ENCODE measurements at regions not wholly inside any gene's neighbourhood (a gene's known extent, or its start where the extent isn't known, plus 50 kb on each side); places are given as distances from the start of the nearest gene placed in this dataset.

DNA sequence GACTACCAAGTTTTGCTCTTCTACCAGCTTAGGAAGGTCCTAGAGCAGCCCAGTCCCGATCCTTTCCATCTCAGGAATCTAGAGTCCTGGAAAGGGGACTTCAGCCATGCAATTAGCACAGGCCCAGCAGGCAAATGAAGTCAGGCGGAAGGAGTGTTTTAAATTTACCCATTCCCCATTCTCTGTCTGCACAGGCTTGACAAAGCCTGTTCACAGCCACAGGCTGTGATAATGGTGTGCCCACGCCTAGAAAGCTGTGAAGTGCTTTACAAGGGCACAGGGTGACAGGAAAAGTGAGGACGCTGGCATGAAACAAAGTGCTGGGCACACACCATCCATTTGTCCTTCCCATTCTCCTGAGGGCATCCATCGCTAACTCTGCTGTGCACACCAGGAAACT is 79.0 kb downstream of the PITPNM2 start:
- no peaks in the 10 kb centered on the region for H3K27me3 Mint-ChIP-seq (ENCODE audit: low read depth)

DNA sequence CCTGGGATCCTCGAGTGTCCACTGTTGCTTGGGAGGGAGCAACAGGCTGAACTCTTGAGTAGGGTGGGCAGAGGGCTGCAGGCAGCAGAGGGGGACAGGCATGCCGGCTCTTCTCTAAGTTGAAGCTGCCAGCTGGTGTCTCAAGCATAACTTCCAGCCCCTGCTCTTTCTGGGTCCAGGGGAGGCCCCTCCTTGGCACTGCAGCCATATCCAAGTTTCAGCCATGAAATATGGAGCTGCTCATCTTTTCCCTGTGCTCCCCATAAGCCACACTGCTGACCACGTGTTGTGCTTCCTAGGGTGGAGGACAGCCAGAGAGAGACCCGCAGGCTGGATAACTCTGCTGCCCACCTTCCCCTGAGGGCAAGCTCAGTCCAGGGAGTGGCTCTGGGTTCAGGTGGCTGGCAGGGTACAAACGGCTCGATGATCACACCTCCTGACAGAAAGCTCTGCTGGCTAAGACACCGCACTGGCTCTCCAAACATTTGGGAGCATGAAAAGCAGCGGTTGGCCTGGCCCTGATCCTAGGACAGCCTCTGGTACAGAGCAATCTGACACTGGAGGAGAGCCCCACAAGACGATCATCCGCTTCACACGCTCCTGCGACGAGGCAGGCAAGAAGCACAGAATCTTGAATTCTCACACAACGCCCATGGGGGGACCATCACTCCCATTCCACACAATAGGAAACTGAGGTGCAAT is 79.6 kb downstream of the PITPNM2 start:
- Mint-ChIP-seq H3K27ac (no peak overlapping the region), H3K36me3 (ENCODE audit: low read depth) (no peaks in the 10 kb centered on the region), H3K27me3 (ENCODE audit: low read depth) (no peaks in the 10 kb centered on the region), H3K9me3 (no peaks in the 10 kb centered on the region), H3K4me1 (ENCODE audit: low read depth) (peaks cover 24% of the 10 kb centered on the region), H3K4me3 (no peak overlapping the region)
- DNase-seq (ENCODE audit: low spot score) = no peak

More for the DNA sequence above, 79.0 kb downstream of the PITPNM2 start:
- H3K9me3 Mint-ChIP-seq = no peaks in the 10 kb centered on the region
- no peak for DNase-seq (ENCODE audit: low spot score)
- no peak overlapping the region for H3K4me3 Mint-ChIP-seq
- no peaks in the 10 kb centered on the region for H3K36me3 Mint-ChIP-seq (ENCODE audit: low read depth)
- peaks cover 30% of the 10 kb centered on the region for H3K4me1 Mint-ChIP-seq (ENCODE audit: low read depth)
- no peak overlapping the region for H3K27ac Mint-ChIP-seq

GRCh38 chr12:123070267-123071081 is 80.4 kb downstream of the PITPNM2 start:
- no peak for DNase-seq (ENCODE audit: low spot score)
- no peak overlapping the region for H3K4me3 Mint-ChIP-seq
- no peaks in the 10 kb centered on the region for H3K9me3 Mint-ChIP-seq
- H3K27ac Mint-ChIP-seq = no peak overlapping the region
- no peaks in the 10 kb centered on the region for H3K36me3 Mint-ChIP-seq (ENCODE audit: low read depth)
- H3K4me1 Mint-ChIP-seq (ENCODE audit: low read depth) = peaks cover 24% of the 10 kb centered on the region
- H3K27me3 Mint-ChIP-seq (ENCODE audit: low read depth) = no peaks in the 10 kb centered on the region

GRCh38 chr12:123069436-123070266 is 81.2 kb downstream of the PITPNM2 start:
- H3K27me3 Mint-ChIP-seq (ENCODE audit: low read depth) = no peaks in the 10 kb centered on the region
- H3K4me1 Mint-ChIP-seq (ENCODE audit: low read depth) = peaks cover 16% of the 10 kb centered on the region
- H3K36me3 Mint-ChIP-seq (ENCODE audit: low read depth) = no peaks in the 10 kb centered on the region
- no peaks in the 10 kb centered on the region for H3K9me3 Mint-ChIP-seq
- no peak overlapping the region for H3K4me3 Mint-ChIP-seq
- DNase-seq (ENCODE audit: low spot score) = no peak
- H3K27ac Mint-ChIP-seq = no peak overlapping the region

DNA sequence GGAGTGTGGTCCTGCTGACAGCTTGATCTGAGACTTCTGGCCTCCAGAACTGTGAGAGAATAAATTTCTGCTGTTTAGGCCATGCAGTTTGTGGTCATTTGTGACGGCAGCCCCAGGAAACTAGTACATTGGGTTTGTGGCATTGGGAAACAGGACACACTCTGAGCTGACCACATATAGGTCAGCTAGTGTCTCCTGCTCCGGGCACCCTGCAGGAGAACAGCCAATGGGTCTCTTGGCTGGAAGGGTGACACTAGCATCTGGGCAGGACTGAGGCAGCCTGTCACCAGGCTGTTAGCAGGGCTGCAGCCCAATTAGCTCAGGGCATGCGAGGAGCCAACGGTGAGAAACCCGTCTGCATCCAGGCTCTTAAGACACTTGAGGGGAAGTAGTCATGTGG is 83.2 kb downstream of the PITPNM2 start:
- Mint-ChIP-seq H3K36me3 (ENCODE audit: low read depth) (no peaks in the 10 kb centered on the region), H3K4me1 (ENCODE audit: low read depth) (peaks cover 14% of the 10 kb centered on the region), H3K27me3 (ENCODE audit: low read depth) (no peaks in the 10 kb centered on the region), H3K9me3 (no peaks in the 10 kb centered on the region), H3K4me3 (no peak overlapping the region), H3K27ac (no peak overlapping the region)
- DNase-seq (ENCODE audit: low spot score) = no peak

- Mint-ChIP-seq H3K4me3 (no peak overlapping the region), H3K27ac (no peak overlapping the region), H3K36me3 (ENCODE audit: low read depth) (no peaks in the 10 kb centered on the region), H3K27me3 (ENCODE audit: low read depth) (no peaks in the 10 kb centered on the region), H3K9me3 (no peaks in the 10 kb centered on the region), H3K4me1 (ENCODE audit: low read depth) (peaks cover 16% of the 10 kb centered on the region)
- DNase-seq (ENCODE audit: low spot score) = no peak
Observed at GRCh38 chr12:123066384-123066710, 84.5 kb downstream of the PITPNM2 start.

GRCh38 chr12:123065676-123066383 is 85.1 kb downstream of the PITPNM2 start:
- Mint-ChIP-seq H3K9me3 (no peaks in the 10 kb centered on the region), H3K36me3 (ENCODE audit: low read depth) (no peaks in the 10 kb centered on the region), H3K4me3 (no peak overlapping the region), H3K4me1 (ENCODE audit: low read depth) (peaks cover 16% of the 10 kb centered on the region), H3K27me3 (ENCODE audit: low read depth) (no peaks in the 10 kb centered on the region), H3K27ac (peak overlapping the region; percentile 76)
- no peak for DNase-seq (ENCODE audit: low spot score)

GRCh38 chr12:123064885-123065619 is 84.6 kb downstream of the ARL6IP4 start:
- no peak overlapping the region for H3K4me3 Mint-ChIP-seq
- H3K27ac Mint-ChIP-seq = peak overlapping the region; percentile 76
- DNase-seq (ENCODE audit: low spot score) = no peak
- H3K4me1 Mint-ChIP-seq (ENCODE audit: low read depth) = peaks cover 15% of the 10 kb centered on the region
- no peaks in the 10 kb centered on the region for H3K27me3 Mint-ChIP-seq (ENCODE audit: low read depth)
- no peaks in the 10 kb centered on the region for H3K36me3 Mint-ChIP-seq (ENCODE audit: low read depth)
- H3K9me3 Mint-ChIP-seq = no peaks in the 10 kb centered on the region

GRCh38 chr12:123064366-123064765 is 83.9 kb downstream of the ARL6IP4 start:
- no peaks in the 10 kb centered on the region for H3K27me3 Mint-ChIP-seq (ENCODE audit: low read depth)
- H3K9me3 Mint-ChIP-seq = no peaks in the 10 kb centered on the region
- DNase-seq (ENCODE audit: low spot score) = no peak
- H3K27ac Mint-ChIP-seq = no peak overlapping the region
- no peaks in the 10 kb centered on the region for H3K36me3 Mint-ChIP-seq (ENCODE audit: low read depth)
- H3K4me1 Mint-ChIP-seq (ENCODE audit: low read depth) = peaks cover 15% of the 10 kb centered on the region
- H3K4me3 Mint-ChIP-seq = no peak overlapping the region

GRCh38 chr12:123063535-123063934 is 83.1 kb downstream of the ARL6IP4 start:
- no peaks in the 10 kb centered on the region for H3K27me3 Mint-ChIP-seq (ENCODE audit: low read depth)
- no peaks in the 10 kb centered on the region for H3K36me3 Mint-ChIP-seq (ENCODE audit: low read depth)
- H3K4me1 Mint-ChIP-seq (ENCODE audit: low read depth) = peaks cover 15% of the 10 kb centered on the region
- H3K27ac Mint-ChIP-seq = no peak overlapping the region
- no peaks in the 10 kb centered on the region for H3K9me3 Mint-ChIP-seq
- no peak overlapping the region for H3K4me3 Mint-ChIP-seq
- DNase-seq (ENCODE audit: low spot score) = no peak

GRCh38 chr12:123062681-123063486 is 82.4 kb downstream of the ARL6IP4 start:
- Mint-ChIP-seq H3K27me3 (ENCODE audit: low read depth) (no peaks in the 10 kb centered on the region), H3K36me3 (ENCODE audit: low read depth) (no peaks in the 10 kb centered on the region), H3K4me1 (ENCODE audit: low read depth) (peaks cover 15% of the 10 kb centered on the region), H3K27ac (no peak overlapping the region), H3K4me3 (no peak overlapping the region), H3K9me3 (no peaks in the 10 kb centered on the region)
- DNase-seq (ENCODE audit: low spot score) = no peak

- no peak for DNase-seq (ENCODE audit: low spot score)
- Mint-ChIP-seq H3K4me3 (no peak overlapping the region), H3K4me1 (ENCODE audit: low read depth) (peaks cover 15% of the 10 kb centered on the region), H3K9me3 (no peaks in the 10 kb centered on the region), H3K36me3 (ENCODE audit: low read depth) (no peaks in the 10 kb centered on the region), H3K27ac (no peak overlapping the region), H3K27me3 (ENCODE audit: low read depth) (no peaks in the 10 kb centered on the region)
Observed at GRCh38 chr12:123061441-123062205, 81.1 kb downstream of the ARL6IP4 start.
